DMS53 (cell line): ENCODE measurements at regions not wholly inside any gene's neighbourhood (a gene's known extent, or its start where the extent isn't known, plus 50 kb on each side); places are given as distances from the start of the nearest gene placed in this dataset.
"Not testable (repeated sequence)": the region's sequence is repeated elsewhere in the genome, so short reads cannot be mapped to it uniquely, and the experiment has no call there.

Source experiments
- DNase-seq: peaks from one replicate; lab custom pipeline; 2025; lab: John Stamatoyannopoulos, UW

GRCh38 chr10:65142641-65143435, 1621.6 kb downstream of the REEP3 start:
- no peak for DNase-seq

GRCh38 chr10:65143723-65144122, 1622.5 kb downstream of the REEP3 start:
- DNase-seq: no peak

GRCh38 chr10:65149878-65150277, 1628.7 kb downstream of the REEP3 start:
- DNase-seq: no peak

GRCh38 chr10:65166272-65166671, 1645.1 kb downstream of the REEP3 start:
- DNase-seq: no peak

GRCh38 chr10:65172249-65172648, 1651.0 kb downstream of the REEP3 start:
- no peak for DNase-seq

- no peak for DNase-seq
Observed at GRCh38 chr10:65176994-65177393, 1655.8 kb downstream of the REEP3 start.

GRCh38 chr10:65183236-65183635, 1662.0 kb downstream of the REEP3 start:
- DNase-seq: no peak

GRCh38 chr10:65186668-65187067, 1665.5 kb downstream of the REEP3 start:
- DNase-seq: not testable (repeated sequence)

GRCh38 chr10:65194126-65194525, 1672.9 kb downstream of the REEP3 start:
- no peak for DNase-seq

- DNase-seq: no peak
Observed at GRCh38 chr10:65194555-65194954, 1673.4 kb downstream of the REEP3 start.

GRCh38 chr10:65196111-65196510, 1674.9 kb downstream of the REEP3 start:
- peak; percentile 61 for DNase-seq

- DNase-seq: no peak
Observed at GRCh38 chr10:65197935-65198334, 1676.7 kb downstream of the REEP3 start.

GRCh38 chr10:65201491-65201890, 1680.3 kb downstream of the REEP3 start:
- no peak for DNase-seq

GRCh38 chr10:65204999-65205398, 1683.8 kb downstream of the REEP3 start:
- DNase-seq: no peak

- DNase-seq: no peak
Observed at GRCh38 chr10:65213170-65213569, 1692.0 kb downstream of the REEP3 start.

GRCh38 chr10:65219444-65219843, 1698.2 kb downstream of the REEP3 start:
- DNase-seq: no peak

GRCh38 chr10:65231148-65231547, 1694.7 kb upstream of the LRRTM3 start:
- DNase-seq: no peak

GRCh38 chr10:65234261-65234660, 1691.6 kb upstream of the LRRTM3 start:
- peak; percentile 3 for DNase-seq

GRCh38 chr10:65235266-65235665, 1690.6 kb upstream of the LRRTM3 start:
- DNase-seq: no peak

GRCh38 chr10:65235846-65236245, 1690.0 kb upstream of the LRRTM3 start:
- no peak for DNase-seq

- no peak for DNase-seq
Observed at GRCh38 chr10:65265451-65265954, 1660.3 kb upstream of the LRRTM3 start.

GRCh38 chr10:65269551-65269950, 1656.3 kb upstream of the LRRTM3 start:
- not testable (repeated sequence) for DNase-seq

GRCh38 chr10:65270969-65271368, 1654.9 kb upstream of the LRRTM3 start:
- DNase-seq: no peak

- DNase-seq: no peak
Observed at GRCh38 chr10:65273115-65273514, 1652.7 kb upstream of the LRRTM3 start.
